Dendritic cell treated with granulocyte-macrophage colony-stimulating factor and Interleukin-4, amounts not matched to agents 40 ng/mL and 50 ng/mL, for 4 days (primary cell): ENCODE measurements at regions not wholly inside any gene's neighbourhood (a gene's known extent, or its start where the extent isn't known, plus 50 kb on each side); places are given as distances from the start of the nearest gene placed in this dataset.
"Not testable (repeated sequence)": the region's sequence is repeated elsewhere in the genome, so short reads cannot be mapped to it uniquely, and the experiment has no call there.

Experiments
- H3K27ac Mint-ChIP-seq: one replicate; pipeline ENCODE4 v1.8.0; 2022; ENCODE audit warnings: mild to moderate bottlenecking, mixed read lengths
- H3K27me3 Mint-ChIP-seq: one replicate; pipeline ENCODE4 v1.8.0; 2022; ENCODE audit warnings: mild to moderate bottlenecking, mixed read lengths
- H3K36me3 Mint-ChIP-seq: one replicate; pipeline ENCODE4 v1.8.0; 2022; ENCODE audit warnings: low read depth, mixed read lengths
- H3K4me1 Mint-ChIP-seq: one replicate; pipeline ENCODE4 v1.8.0; 2022; ENCODE audit warnings: low read depth, mixed read lengths
- H3K4me3 Mint-ChIP-seq: one replicate; pipeline ENCODE4 v1.8.0; 2022; ENCODE audit warnings: mild to moderate bottlenecking, moderate library complexity, mixed read lengths
- H3K9me3 Mint-ChIP-seq: one replicate; pipeline ENCODE4 v1.8.0; 2022; ENCODE audit warnings: mixed read lengths
- intact Hi-C: fragments of 100-400 bp; cut with micrococcal nuclease; formaldehyde crosslinking; loops from one replicate; pipeline ENCODE4 v1.15.0; 2022

DNA sequence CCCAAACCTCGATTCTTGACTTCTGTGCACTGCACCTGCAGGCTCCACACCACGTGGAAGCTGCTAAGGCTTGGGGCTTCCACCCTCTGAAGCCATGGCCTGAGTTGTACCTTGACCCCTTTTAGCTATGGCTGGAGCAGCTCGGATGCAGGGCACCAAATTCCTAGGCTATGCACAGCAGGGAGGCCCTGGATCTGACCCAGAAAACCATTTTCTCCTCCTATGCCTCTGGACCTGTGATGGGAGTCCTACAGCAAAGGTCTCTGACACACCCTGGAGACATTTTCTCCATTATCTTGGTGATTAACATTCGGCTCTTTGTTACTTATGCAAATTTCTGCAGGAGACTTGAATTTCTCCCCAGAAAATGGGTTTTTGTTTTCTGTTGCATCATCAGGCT is 309.2 kb upstream of the DDI1 start:
- intact Hi-C loops, result no loop called here
- peaks cover 48% of the 10 kb centered on the region for H3K9me3 Mint-ChIP-seq

DNA sequence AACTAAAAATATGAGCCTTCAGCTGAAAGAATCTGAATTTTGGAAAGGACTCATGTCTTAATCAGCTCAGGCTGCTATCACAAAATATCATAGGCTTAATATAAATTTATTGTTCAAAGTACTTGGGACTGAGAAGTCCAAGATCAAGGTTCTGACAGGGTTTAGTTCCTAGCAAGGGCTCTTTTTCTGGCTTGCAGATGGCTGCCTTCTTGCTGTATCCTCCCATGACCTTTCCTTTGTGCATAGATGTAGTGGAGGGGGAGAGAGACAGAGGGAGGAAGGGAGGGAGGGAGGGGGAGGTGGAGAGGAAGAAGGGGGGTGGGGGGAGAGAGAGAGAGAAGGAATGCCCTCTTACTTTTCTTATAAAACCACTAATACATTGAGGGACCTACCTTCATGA is 306.8 kb upstream of the DDI1 start:
- H3K4me3 Mint-ChIP-seq, result no peak overlapping the region

More for the DNA sequence above, 309.2 kb upstream of the DDI1 start:
- H3K27ac Mint-ChIP-seq, result no peak overlapping the region
- no peaks in the 10 kb centered on the region for H3K4me1 Mint-ChIP-seq
- no peaks in the 10 kb centered on the region for H3K36me3 Mint-ChIP-seq
- no peak overlapping the region for H3K4me3 Mint-ChIP-seq
- no peaks in the 10 kb centered on the region for H3K27me3 Mint-ChIP-seq

DNA sequence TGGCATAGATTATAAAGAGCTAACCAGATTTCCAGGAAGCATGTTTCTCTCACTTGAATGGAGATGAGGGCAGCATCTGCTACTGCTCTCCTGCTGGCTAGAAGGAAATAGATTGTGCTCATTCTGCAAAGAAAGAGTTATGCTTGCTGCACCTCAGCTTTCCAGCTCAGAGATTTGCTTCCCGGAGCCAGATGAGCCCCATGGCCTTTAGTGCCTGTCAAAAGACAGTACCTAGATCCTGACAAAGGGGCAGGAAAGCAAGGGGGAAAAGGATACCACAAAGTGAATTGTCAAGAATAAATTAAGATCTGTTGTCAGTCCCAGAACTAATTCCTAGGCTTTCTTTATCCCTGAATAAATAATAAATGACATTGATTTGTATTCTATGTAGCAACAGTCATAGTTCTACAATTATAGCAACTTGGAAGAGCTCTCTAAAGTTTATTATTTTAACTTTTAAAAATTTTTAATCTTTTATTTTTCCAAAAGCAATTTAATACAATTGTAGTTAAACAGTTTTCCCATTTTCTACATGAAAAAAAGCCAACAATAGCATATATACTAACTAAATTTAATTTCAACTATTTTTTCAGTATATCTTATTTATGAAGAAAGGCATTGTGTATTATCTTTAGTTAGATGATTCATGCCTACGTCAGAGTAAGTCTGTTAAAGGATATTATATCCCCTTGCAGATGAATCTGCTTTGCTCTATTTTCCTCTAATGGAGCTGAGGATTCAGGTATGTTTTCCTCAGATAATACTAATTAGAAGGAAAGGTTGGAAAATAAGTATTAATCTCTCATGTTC is 306.1 kb upstream of the DDI1 start:
- intact Hi-C loops, result no loop called here
- H3K36me3 Mint-ChIP-seq, result no peaks in the 10 kb centered on the region
- no peaks in the 10 kb centered on the region for H3K4me1 Mint-ChIP-seq

More for the DNA sequence above, 306.8 kb upstream of the DDI1 start:
- intact Hi-C loops, result no loop called here
- Mint-ChIP-seq H3K27ac (no peak overlapping the region), H3K4me1 (no peaks in the 10 kb centered on the region), H3K36me3 (no peaks in the 10 kb centered on the region), H3K9me3 (peaks cover 33% of the 10 kb centered on the region), H3K27me3 (no peaks in the 10 kb centered on the region)

DNA sequence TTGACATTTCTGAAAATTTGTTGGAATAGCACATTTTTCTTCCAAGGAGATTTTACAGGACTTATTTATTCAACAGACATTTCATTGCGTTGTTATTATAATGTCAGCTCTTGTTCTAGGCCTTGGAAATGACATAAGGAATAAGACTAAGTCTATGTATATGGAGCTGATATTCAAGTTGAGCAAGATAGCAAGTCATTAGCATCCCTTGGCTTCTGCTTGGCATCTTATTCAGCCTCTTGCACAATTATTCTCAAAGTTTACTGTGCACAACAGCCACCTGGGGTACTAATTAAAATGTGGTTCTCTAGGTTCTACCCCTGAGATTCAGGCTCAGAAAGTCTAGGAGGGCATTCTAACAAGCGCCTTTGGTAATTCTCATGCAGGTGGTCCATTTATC is 304.8 kb upstream of the DDI1 start:
- no peak overlapping the region for H3K27ac Mint-ChIP-seq
- intact Hi-C loops, result no loop called here
- no peaks in the 10 kb centered on the region for H3K27me3 Mint-ChIP-seq
- H3K4me3 Mint-ChIP-seq, result no peak overlapping the region
- H3K9me3 Mint-ChIP-seq, result peaks cover 14% of the 10 kb centered on the region
- no peaks in the 10 kb centered on the region for H3K4me1 Mint-ChIP-seq
- no peaks in the 10 kb centered on the region for H3K36me3 Mint-ChIP-seq

More for the DNA sequence above, 306.1 kb upstream of the DDI1 start:
- Mint-ChIP-seq H3K4me3 (no peak overlapping the region), H3K27me3 (no peaks in the 10 kb centered on the region), H3K27ac (no peak overlapping the region), H3K9me3 (peaks cover 26% of the 10 kb centered on the region)

DNA sequence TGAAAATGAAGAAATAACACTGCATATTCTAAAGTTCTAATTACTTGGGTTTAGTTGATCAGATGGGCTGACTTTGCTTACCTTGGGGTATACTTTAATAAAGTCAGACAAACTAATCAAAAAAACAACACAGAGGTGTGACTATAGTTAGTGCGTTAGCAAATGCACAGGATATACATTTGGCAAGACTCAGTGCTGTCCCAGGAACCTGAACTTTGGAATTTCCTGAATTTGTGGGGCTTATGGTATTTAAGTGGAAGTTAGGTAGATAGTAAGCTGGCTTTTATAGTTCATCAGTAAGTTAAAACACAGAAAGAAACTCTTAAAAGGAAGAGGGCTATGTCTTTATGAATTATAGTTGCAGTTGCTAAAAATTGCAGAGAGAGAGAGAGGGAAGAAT is 302.6 kb upstream of the DDI1 start:
- no peak overlapping the region for H3K4me3 Mint-ChIP-seq
- no peaks in the 10 kb centered on the region for H3K27me3 Mint-ChIP-seq
- intact Hi-C loops, result no loop called here
- H3K4me1 Mint-ChIP-seq, result peaks cover 3% of the 10 kb centered on the region
- H3K27ac Mint-ChIP-seq, result no peak overlapping the region
- H3K36me3 Mint-ChIP-seq, result no peaks in the 10 kb centered on the region
- no peaks in the 10 kb centered on the region for H3K9me3 Mint-ChIP-seq

DNA sequence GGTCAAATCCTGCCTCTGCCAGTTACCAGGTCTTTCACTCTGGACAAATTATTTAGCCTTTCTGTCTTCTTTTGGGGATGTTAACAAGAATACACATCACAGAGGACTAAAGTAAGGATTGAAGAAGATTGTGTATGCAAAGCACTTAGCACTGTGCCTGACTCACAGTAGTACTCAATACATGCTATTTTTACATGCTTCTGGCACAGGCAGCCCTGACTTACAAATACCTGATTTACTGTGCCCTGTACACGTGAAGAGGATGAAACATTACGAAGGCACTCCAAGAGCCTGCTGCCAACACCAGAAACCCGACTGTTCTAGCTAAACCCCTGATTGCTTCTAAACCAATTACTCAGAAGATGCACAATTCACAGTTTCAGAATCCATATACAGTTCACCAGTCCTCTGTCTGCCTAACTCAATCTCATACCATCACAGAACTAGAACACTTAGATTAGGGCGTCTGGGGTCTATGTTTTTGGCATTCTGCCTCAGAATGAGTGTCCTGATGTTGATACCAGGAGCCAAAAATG is 300.9 kb upstream of the DDI1 start:
- no peak overlapping the region for H3K27ac Mint-ChIP-seq
- H3K36me3 Mint-ChIP-seq, result no peaks in the 10 kb centered on the region
- peaks cover 5% of the 10 kb centered on the region for H3K4me1 Mint-ChIP-seq
- H3K9me3 Mint-ChIP-seq, result no peaks in the 10 kb centered on the region
- intact Hi-C loops, result no loop called here
- H3K4me3 Mint-ChIP-seq, result no peak overlapping the region
- H3K27me3 Mint-ChIP-seq, result no peaks in the 10 kb centered on the region

DNA sequence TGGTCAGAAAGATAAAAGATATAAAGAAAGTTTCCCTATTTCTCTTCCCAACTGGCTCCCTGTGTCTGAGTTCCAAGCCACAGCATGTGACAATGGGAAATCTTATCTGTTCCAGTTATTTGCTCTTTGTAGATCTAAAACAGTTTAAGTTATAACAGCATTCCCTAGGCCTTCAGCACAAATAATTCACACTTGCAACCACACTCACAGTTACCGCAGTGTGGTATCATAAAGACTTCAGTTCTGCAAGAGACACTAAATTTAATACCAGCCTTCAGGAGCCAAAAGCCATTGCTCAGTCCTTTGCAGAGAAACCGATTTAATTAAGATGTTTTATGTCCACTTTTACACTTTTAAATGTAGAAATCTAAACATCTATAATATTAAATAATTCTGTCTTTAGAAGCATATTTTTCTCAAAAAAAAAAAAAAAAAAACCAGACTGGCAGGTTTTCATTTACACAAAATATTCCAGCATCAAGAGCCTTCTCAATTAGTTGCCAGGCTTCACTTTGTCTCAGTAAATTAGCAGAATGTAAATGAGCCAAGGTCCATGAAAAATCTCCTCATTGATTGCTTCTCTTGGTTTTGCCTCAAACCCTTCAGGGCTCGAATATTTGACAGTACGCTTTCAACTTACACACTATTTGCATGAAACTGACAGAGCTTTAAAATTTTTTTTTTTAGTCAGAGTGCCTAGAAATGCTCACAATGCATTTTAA is 300.0 kb upstream of the DDI1 start:
- intact Hi-C loops, result no loop called here
- peaks cover 5% of the 10 kb centered on the region for H3K4me1 Mint-ChIP-seq
- H3K9me3 Mint-ChIP-seq, result no peaks in the 10 kb centered on the region
- no peaks in the 10 kb centered on the region for H3K27me3 Mint-ChIP-seq
- no peak overlapping the region for H3K27ac Mint-ChIP-seq
- no peaks in the 10 kb centered on the region for H3K36me3 Mint-ChIP-seq
- H3K4me3 Mint-ChIP-seq, result no peak overlapping the region

DNA sequence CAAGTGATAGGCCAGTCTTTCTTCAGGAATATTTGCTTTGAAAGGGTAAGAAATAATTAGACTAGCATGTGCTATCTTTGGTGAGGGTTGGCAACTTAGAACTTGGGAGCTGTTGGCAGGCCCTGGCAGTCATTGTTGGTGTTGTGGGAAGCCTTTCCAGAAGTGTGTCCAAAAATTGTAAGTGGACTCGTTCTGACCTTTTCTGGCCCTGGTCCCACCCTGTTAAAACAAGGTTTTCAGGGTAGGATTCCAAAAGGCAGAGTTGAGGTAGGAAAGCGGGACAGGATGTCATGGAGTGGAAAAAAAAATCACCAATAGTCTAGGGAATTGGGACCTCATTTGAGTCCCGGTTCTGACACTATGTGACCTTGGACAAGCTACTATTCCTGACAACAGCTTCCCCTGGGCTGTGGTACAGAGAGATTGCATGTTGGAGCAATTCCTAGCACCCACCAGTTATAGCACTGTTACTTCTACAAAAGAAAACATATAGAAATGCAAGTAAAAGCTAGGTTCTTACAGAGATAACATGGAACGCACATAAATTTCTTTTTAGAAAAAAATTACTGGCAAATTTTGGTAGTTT is 299.3 kb upstream of the DDI1 start:
- H3K4me1 Mint-ChIP-seq, result peaks cover 5% of the 10 kb centered on the region
- no peak overlapping the region for H3K4me3 Mint-ChIP-seq
- no peak overlapping the region for H3K27ac Mint-ChIP-seq
- H3K27me3 Mint-ChIP-seq, result no peaks in the 10 kb centered on the region
- no peaks in the 10 kb centered on the region for H3K9me3 Mint-ChIP-seq
- intact Hi-C loops, result no loop called here
- no peaks in the 10 kb centered on the region for H3K36me3 Mint-ChIP-seq

DNA sequence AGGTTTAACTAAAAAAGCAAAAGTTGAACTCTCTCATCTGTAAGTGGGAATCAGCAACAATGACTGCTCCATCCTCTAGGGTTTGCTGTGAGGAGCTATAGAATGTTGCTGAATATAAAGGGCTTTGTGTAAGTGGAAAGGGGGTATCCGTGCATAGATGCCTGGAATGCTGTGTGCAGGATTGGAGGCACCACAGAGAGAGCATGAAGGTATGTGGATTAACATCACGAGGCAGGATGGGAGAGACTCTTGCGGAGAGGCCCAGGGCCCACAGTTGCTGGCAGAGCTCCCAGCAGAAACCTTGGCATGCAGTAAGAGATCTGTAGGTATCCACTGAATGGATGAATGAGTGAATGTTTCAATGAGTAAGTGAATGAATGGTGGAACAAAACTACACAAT is 298.7 kb upstream of the DDI1 start:
- H3K27me3 Mint-ChIP-seq, result no peaks in the 10 kb centered on the region
- peaks cover 5% of the 10 kb centered on the region for H3K4me1 Mint-ChIP-seq
- no peaks in the 10 kb centered on the region for H3K9me3 Mint-ChIP-seq
- no peaks in the 10 kb centered on the region for H3K36me3 Mint-ChIP-seq
- intact Hi-C loops, result no loop called here
- no peak overlapping the region for H3K27ac Mint-ChIP-seq
- no peak overlapping the region for H3K4me3 Mint-ChIP-seq

DNA sequence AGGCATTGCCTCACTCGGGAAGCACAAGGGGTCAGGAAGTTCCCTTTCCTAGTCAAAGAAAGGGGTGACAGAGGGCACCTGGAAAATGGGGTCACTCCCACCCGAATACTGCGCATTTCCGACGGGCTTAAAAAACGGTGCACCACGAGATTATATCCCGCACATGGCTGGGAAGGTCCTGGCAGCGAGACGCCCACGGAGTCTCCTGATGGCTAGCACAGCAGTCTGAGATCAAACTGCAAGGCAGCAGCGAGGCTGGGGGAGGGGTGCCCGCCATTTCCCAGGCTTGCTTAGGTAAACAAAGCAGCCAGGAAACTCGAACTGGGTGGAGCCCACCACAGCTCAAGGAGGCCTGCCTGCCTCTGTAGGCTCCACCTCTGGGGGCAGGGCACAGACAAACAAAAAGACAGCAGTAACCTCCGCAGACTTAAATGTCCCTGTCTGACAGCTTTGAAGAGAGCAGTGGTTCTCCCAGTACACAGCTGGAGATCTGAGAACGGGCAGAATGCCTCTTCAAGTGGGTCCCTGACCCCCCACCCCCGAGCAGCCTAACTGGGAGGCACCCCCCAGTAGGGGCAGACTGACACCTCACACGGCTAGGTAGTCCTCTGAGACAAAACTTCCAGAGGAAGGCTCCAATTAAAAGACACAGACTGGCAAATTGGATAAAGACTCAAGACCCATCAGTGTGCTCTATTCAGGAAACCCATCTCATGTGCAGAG is 297.2 kb upstream of the DDI1 start:
- H3K9me3 Mint-ChIP-seq, intact Hi-C loops, H3K4me3 Mint-ChIP-seq, H3K27ac Mint-ChIP-seq, H3K27me3 Mint-ChIP-seq, H3K4me1 Mint-ChIP-seq, H3K36me3 Mint-ChIP-seq: not testable (repeated sequence)

DNA sequence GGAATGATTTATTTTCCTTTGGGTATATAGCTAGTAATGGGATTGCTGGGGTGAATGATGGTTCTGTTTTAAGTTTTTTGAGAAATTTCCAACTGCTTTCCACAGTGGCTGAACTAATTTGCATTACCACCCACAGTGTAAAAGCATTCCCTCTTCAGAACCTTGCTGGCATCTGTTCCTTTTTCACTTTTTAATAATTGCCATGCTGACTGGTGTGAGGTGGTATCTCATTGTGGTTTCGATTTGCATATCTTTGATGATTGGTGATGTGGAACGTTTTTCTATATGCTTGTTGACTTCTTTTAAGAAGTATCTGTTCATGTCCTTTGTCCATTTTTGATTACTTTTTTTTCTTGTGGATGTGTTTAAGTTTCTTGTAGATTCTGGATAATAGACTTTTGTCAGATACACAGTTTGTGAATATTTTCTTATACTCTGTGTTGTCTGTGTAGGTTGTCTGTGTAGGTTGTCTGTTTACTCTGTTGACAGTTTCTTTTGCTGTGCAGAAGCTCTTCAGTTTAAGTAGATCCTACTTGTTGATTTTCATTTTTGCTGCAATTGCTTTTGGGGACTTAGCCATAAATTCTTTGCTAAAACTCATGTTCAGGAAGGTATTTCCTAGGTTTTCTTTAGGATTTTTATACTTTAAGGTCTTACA is 291.8 kb upstream of the DDI1 start:
- intact Hi-C loops, result no loop called here
- Mint-ChIP-seq H3K9me3 (no peaks in the 10 kb centered on the region), H3K4me3 (no peak overlapping the region), H3K4me1 (no peaks in the 10 kb centered on the region), H3K36me3 (no peaks in the 10 kb centered on the region), H3K27ac (no peak overlapping the region), H3K27me3 (no peaks in the 10 kb centered on the region)

DNA sequence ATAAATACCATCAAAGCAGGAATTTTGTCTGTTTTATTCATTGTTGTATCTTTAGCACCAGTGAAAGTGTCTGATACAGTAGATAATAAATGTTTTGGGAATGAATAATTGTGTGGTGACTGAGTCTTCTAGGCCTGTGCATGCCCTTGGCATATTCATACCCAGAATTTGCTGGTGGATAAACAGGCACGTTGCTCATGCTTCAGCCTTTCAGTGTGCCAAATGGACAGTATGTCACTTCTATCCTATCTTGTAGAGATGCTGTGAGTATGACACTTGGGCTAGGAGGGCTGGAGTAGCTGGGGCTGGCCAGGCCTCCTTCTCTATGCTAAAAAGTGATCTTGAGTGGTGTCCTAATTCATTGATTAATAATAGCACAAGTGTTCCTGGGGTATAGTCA is 287.3 kb upstream of the DDI1 start:
- Mint-ChIP-seq H3K27me3 (no peaks in the 10 kb centered on the region), H3K4me3 (no peak overlapping the region), H3K9me3 (no peaks in the 10 kb centered on the region), H3K27ac (no peak overlapping the region), H3K4me1 (no peaks in the 10 kb centered on the region), H3K36me3 (no peaks in the 10 kb centered on the region)
- intact Hi-C loops, result no loop called here

DNA sequence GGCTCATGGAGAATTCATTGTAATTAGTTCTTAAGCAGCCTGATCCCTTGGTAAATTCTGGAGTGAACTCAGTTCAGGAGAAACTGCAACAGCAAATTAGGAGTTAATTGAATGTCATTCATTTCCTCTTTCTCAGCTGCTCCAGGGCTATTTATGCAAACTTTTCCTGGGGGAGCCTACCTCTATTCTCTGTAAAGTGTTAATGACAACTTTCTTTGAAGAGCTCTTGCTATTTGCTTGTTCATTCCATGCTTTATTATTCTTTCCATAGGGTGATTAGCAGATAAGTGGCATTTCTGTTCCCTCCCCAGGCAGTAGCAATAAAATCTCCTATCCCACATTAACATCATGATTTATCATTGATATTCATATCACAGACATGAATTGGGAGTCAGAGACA is 267.6 kb upstream of the DDI1 start:
- H3K9me3 Mint-ChIP-seq, result peaks cover 17% of the 10 kb centered on the region
- H3K4me1 Mint-ChIP-seq, result no peaks in the 10 kb centered on the region
- H3K27ac Mint-ChIP-seq, result no peak overlapping the region
- no peak overlapping the region for H3K4me3 Mint-ChIP-seq
- intact Hi-C loops, result no loop called here
- no peaks in the 10 kb centered on the region for H3K27me3 Mint-ChIP-seq
- H3K36me3 Mint-ChIP-seq, result no peaks in the 10 kb centered on the region
